ENCODE measurements at regions not wholly inside any gene's neighbourhood (a gene's known extent, or its start where the extent isn't known, plus 50 kb on each side); places are given as distances from the start of the nearest gene placed in this dataset.

GRCh38 chr3:152930516-152930915 lies 95.6 kb downstream of the P2RY1 start:
- DNase-seq (no peak), ATAC-seq (no peak)
- Mint-ChIP-seq H3K36me3 (ENCODE audit: low read depth) (no peaks in the 10 kb centered on the region), H3K4me3 (no peak overlapping the region), H3K27me3 (peaks cover 2% of the 10 kb centered on the region), H3K27ac (no peak overlapping the region), H3K4me1 (ENCODE audit: low read depth) (no peaks in the 10 kb centered on the region), H3K9me3 (no peaks in the 10 kb centered on the region)
- intact Hi-C loops (cut with micrococcal nuclease) = no loop called here
- TF ChIP-seq CTCF (IDR thresholded peaks at IDR 0.05) = no peak
- CTCF ChIA-PET = no interaction called here
- POLR2A ChIA-PET = no interaction called here

- H3K4me3 Mint-ChIP-seq = no peak overlapping the region
- no peak for TF ChIP-seq CTCF (IDR thresholded peaks at IDR 0.05)
- no peaks in the 10 kb centered on the region for H3K9me3 Mint-ChIP-seq
- no peak for DNase-seq
- H3K27me3 Mint-ChIP-seq = peaks cover 2% of the 10 kb centered on the region
- no peak overlapping the region for H3K27ac Mint-ChIP-seq
- no peak for ATAC-seq
- POLR2A ChIA-PET = no interaction called here
- CTCF ChIA-PET = no interaction called here
- H3K4me1 Mint-ChIP-seq (ENCODE audit: low read depth) = no peaks in the 10 kb centered on the region
- intact Hi-C loops (cut with micrococcal nuclease) = no loop called here
- H3K36me3 Mint-ChIP-seq (ENCODE audit: low read depth) = no peaks in the 10 kb centered on the region
Observed at GRCh38 chr3:152937234-152937633, 102.3 kb downstream of the P2RY1 start.

GRCh38 chr3:152938974-152939636 lies 104.2 kb downstream of the P2RY1 start:
- ChIA-PET CTCF (no interaction called here), POLR2A (no interaction called here)
- H3K4me1 Mint-ChIP-seq (ENCODE audit: low read depth) = no peaks in the 10 kb centered on the region
- H3K9me3 Mint-ChIP-seq = no peaks in the 10 kb centered on the region
- intact Hi-C loops (cut with micrococcal nuclease) = no loop called here
- TF ChIP-seq CTCF (IDR thresholded peaks at IDR 0.05) = no peak
- no peak for ATAC-seq
- H3K36me3 Mint-ChIP-seq (ENCODE audit: low read depth) = no peaks in the 10 kb centered on the region
- H3K4me3 Mint-ChIP-seq = no peak overlapping the region
- no peak for DNase-seq
- no peak overlapping the region for H3K27ac Mint-ChIP-seq
- H3K27me3 Mint-ChIP-seq = peaks cover 2% of the 10 kb centered on the region

- H3K36me3 Mint-ChIP-seq (ENCODE audit: low read depth) = no peaks in the 10 kb centered on the region
- no peak overlapping the region for H3K4me3 Mint-ChIP-seq
Observed at GRCh38 chr3:152941859-152942258, 106.9 kb downstream of the P2RY1 start.

GRCh38 chr3:152942366-152942765 lies 107.4 kb downstream of the P2RY1 start:
- CTCF ChIA-PET = interaction anchor here (1.1 kb wide), 1 partner anchor 10 kb away, joined by 4 read pairs; no protein-coding TSS in a partner anchor
- intact Hi-C loops (cut with micrococcal nuclease) = no loop called here
- Mint-ChIP-seq H3K27ac (no peak overlapping the region), H3K9me3 (no peaks in the 10 kb centered on the region), H3K36me3 (ENCODE audit: low read depth) (no peaks in the 10 kb centered on the region), H3K27me3 (no peaks in the 10 kb centered on the region), H3K4me1 (ENCODE audit: low read depth) (no peaks in the 10 kb centered on the region), H3K4me3 (no peak overlapping the region)
- DNase-seq (no peak), ATAC-seq (no peak)
- no peak for TF ChIP-seq CTCF (IDR thresholded peaks at IDR 0.05)
- POLR2A ChIA-PET = no interaction called here

More at GRCh38 chr3:152941859-152942258, 106.9 kb downstream of the P2RY1 start:
- ChIA-PET POLR2A (no interaction called here), CTCF (interaction anchor here (1.1 kb wide), 1 partner anchor 10 kb away, joined by 4 read pairs; no protein-coding TSS in a partner anchor)
- ATAC-seq (no peak), DNase-seq (no peak)
- TF ChIP-seq CTCF (IDR thresholded peaks at IDR 0.05) = no peak
- H3K27ac Mint-ChIP-seq = no peak overlapping the region
- H3K4me1 Mint-ChIP-seq (ENCODE audit: low read depth) = no peaks in the 10 kb centered on the region
- no peaks in the 10 kb centered on the region for H3K9me3 Mint-ChIP-seq
- no peaks in the 10 kb centered on the region for H3K27me3 Mint-ChIP-seq
- intact Hi-C loops (cut with micrococcal nuclease) = no loop called here

Data from activated CD8-positive, alpha-beta T cell treated with anti-CD3 and anti-CD28 coated beads for 36 hours (primary cell).